ENCODE measurements at regions not wholly inside any gene's neighbourhood (a gene's known extent, or its start where the extent isn't known, plus 50 kb on each side); places are given as distances from the start of the nearest gene placed in this dataset.

- no peak overlapping the region for H3K4me3 ChIP-seq (ENCODE audit: low read length)
- no peaks in the 10 kb centered on the region for H3K9me2 ChIP-seq (ENCODE audit: insufficient read depth, low read length)
- H3K36me3 ChIP-seq (ENCODE audit: insufficient read depth, low read length), result no peaks in the 10 kb centered on the region
- no peaks in the 10 kb centered on the region for H4K20me1 ChIP-seq (ENCODE audit: insufficient read depth)
- no peak overlapping the region for H3K4me2 ChIP-seq (ENCODE audit: low read length)
- TF ChIP-seq REST (IDR thresholded peaks at IDR 0.05; ENCODE audit: borderline replicate concordance), result no peak
- peak; percentile 92 for TF ChIP-seq POLR2AphosphoS5 (IDR thresholded peaks at IDR 0.05)
- peak; percentile 85 for TF ChIP-seq EP300 (conservative IDR thresholded peaks at IDR 0.05; ENCODE audit: poor library complexity, severe bottlenecking)
- TF ChIP-seq SMC3 (conservative IDR thresholded peaks at IDR 0.05; ENCODE audit: poor library complexity), result no peak
- TF ChIP-seq TAF1 (IDR thresholded peaks at IDR 0.05; ENCODE audit: low read depth), result no peak
- no peak for TF ChIP-seq RAD21 (conservative IDR thresholded peaks at IDR 0.05)
- TF ChIP-seq MXI1 (conservative IDR thresholded peaks at IDR 0.05; ENCODE audit: poor library complexity, severe bottlenecking), result no peak
- no peak for TF ChIP-seq EZH2 (IDR thresholded peaks at IDR 0.05; ENCODE audit: borderline replicate concordance, insufficient read depth, low read length, poor library complexity, severe bottlenecking)
- TF ChIP-seq CTCF (IDR thresholded peaks at IDR 0.05; ENCODE audit: poor library complexity, severe bottlenecking), result no peak
- H3K79me2 ChIP-seq (replicated peaks; ENCODE audit: insufficient read depth, low read length), result no peaks in the 10 kb centered on the region
- peaks cover 3% of the 10 kb centered on the region for H3K9me3 ChIP-seq (ENCODE audit: low read length)
- H2AFZ ChIP-seq (ENCODE audit: low read depth, low read length), result no peak overlapping the region
- no peaks in the 10 kb centered on the region for H3F3A ChIP-seq (ENCODE audit: insufficient read depth, low read length, poor library complexity, severe bottlenecking)
- no peak overlapping the region for H3K27ac ChIP-seq (ENCODE audit: low read length)
- H3K27me3 ChIP-seq (ENCODE audit: insufficient read depth, low read depth, low read length), result no peaks in the 10 kb centered on the region
- no peak overlapping the region for H3K9ac ChIP-seq (ENCODE audit: low read length)
Measured at GRCh38 chr3:59695860-59696259, 646.0 kb upstream of the CFAP20DC start.

GRCh38 chr3:59692117-59692516 lies 642.3 kb upstream of the CFAP20DC start:
- H3K36me3 ChIP-seq (ENCODE audit: insufficient read depth, low read length), result no peaks in the 10 kb centered on the region
- no peaks in the 10 kb centered on the region for H3K79me2 ChIP-seq (replicated peaks; ENCODE audit: insufficient read depth, low read length)
- H3K4me2 ChIP-seq (ENCODE audit: low read length), result no peak overlapping the region
- H3K27me3 ChIP-seq (ENCODE audit: insufficient read depth, low read depth, low read length), result no peaks in the 10 kb centered on the region
- no peak overlapping the region for H3K9ac ChIP-seq (ENCODE audit: low read length)
- no peaks in the 10 kb centered on the region for H4K20me1 ChIP-seq (ENCODE audit: insufficient read depth)
- H3K9me3 ChIP-seq (ENCODE audit: low read length), result peaks cover 3% of the 10 kb centered on the region
- no peaks in the 10 kb centered on the region for H3K9me2 ChIP-seq (ENCODE audit: insufficient read depth, low read length)
- H2AFZ ChIP-seq (ENCODE audit: low read depth, low read length), result no peak overlapping the region
- no peak overlapping the region for H3K4me3 ChIP-seq (ENCODE audit: low read length)
- no peaks in the 10 kb centered on the region for H3F3A ChIP-seq (ENCODE audit: insufficient read depth, low read length, poor library complexity, severe bottlenecking)
- TF ChIP-seq TAF1 (IDR thresholded peaks at IDR 0.05; ENCODE audit: low read depth), result no peak
- no peak for TF ChIP-seq SMC3 (conservative IDR thresholded peaks at IDR 0.05; ENCODE audit: poor library complexity)
- no peak for TF ChIP-seq RAD21 (conservative IDR thresholded peaks at IDR 0.05)
- TF ChIP-seq EZH2 (IDR thresholded peaks at IDR 0.05; ENCODE audit: borderline replicate concordance, insufficient read depth, low read length, poor library complexity, severe bottlenecking), result no peak
- TF ChIP-seq POLR2AphosphoS5 (IDR thresholded peaks at IDR 0.05), result no peak
- TF ChIP-seq MXI1 (conservative IDR thresholded peaks at IDR 0.05; ENCODE audit: poor library complexity, severe bottlenecking), result no peak
- no peak for TF ChIP-seq REST (IDR thresholded peaks at IDR 0.05; ENCODE audit: borderline replicate concordance)
- TF ChIP-seq CTCF (IDR thresholded peaks at IDR 0.05; ENCODE audit: poor library complexity, severe bottlenecking), result no peak
- no peak for TF ChIP-seq EP300 (conservative IDR thresholded peaks at IDR 0.05; ENCODE audit: poor library complexity, severe bottlenecking)
- no peak overlapping the region for H3K27ac ChIP-seq (ENCODE audit: low read length)

All from neural cell (in vitro differentiated cells).